ENCODE measurements at regions not wholly inside any gene's neighbourhood (a gene's known extent, or its start where the extent isn't known, plus 50 kb on each side); places are given as distances from the start of the nearest gene placed in this dataset.
"Not testable (repeated sequence)": the region's sequence is repeated elsewhere in the genome, so short reads cannot be mapped to it uniquely, and the experiment has no call there.

DNA sequence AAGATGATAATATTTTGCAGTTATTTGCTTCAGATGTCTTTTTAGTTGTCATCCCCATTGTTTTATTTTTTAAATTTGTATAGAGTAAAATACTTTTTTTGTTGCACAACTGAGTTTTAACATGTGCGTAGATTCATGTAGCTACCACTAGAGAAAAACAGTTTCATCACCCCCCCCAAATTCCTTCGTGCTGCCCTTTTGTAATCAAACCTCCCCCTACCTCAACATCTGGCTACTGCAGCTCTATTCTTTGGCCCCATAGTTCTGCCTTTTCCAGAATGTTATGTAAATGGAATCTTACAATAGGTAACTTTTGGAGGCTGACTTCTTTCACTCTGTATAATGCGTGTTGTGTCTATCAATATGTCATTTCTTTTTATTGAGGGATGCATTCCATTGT lies 232.0 kb upstream of the RASGRP1 start:
- no peaks in the 10 kb centered on the region for H3K36me3 ChIP-seq (ENCODE audit: low read length)
- H3K4me3 ChIP-seq (ENCODE audit: insufficient read depth, low read length, poor library complexity, severe bottlenecking) = no peak overlapping the region
- TF ChIP-seq CTCF (IDR thresholded peaks at IDR 0.05; ENCODE audit: insufficient read depth, low read length, poor library complexity, severe bottlenecking) (no peak), EZH2phosphoT487 (conservative IDR thresholded peaks at IDR 0.05; ENCODE audit: low read length) (no peak)
- H4K20me1 ChIP-seq (ENCODE audit: low read depth, low read length) = no peaks in the 10 kb centered on the region
- no peaks in the 10 kb centered on the region for H3F3A ChIP-seq (ENCODE audit: insufficient read depth)
- no peak overlapping the region for H2AFZ ChIP-seq (ENCODE audit: low read depth, low read length, severe bottlenecking)
- H3K27ac ChIP-seq (ENCODE audit: low read depth, low read length) = no peak overlapping the region
- no peaks in the 10 kb centered on the region for H3K9me3 ChIP-seq (ENCODE audit: insufficient read depth, low read length)
- H3K4me2 ChIP-seq (ENCODE audit: low read depth, low read length, poor library complexity, severe bottlenecking) = no peak overlapping the region
- H3K79me2 ChIP-seq (ENCODE audit: insufficient read depth, low read length) = no peaks in the 10 kb centered on the region
- no peak overlapping the region for H3K9ac ChIP-seq (ENCODE audit: low read length)
- H3K9me2 ChIP-seq (replicated peaks; ENCODE audit: insufficient read depth, low read length) = no peaks in the 10 kb centered on the region
- no peaks in the 10 kb centered on the region for H3K27me3 ChIP-seq (ENCODE audit: low read length)

- H3K4me3 ChIP-seq (ENCODE audit: insufficient read depth, low read length, poor library complexity, severe bottlenecking); H3F3A ChIP-seq (ENCODE audit: insufficient read depth); H3K36me3 ChIP-seq (ENCODE audit: low read length); H3K9ac ChIP-seq (ENCODE audit: low read length); H3K27ac ChIP-seq (ENCODE audit: low read depth, low read length); H3K9me3 ChIP-seq (ENCODE audit: insufficient read depth, low read length); H4K20me1 ChIP-seq (ENCODE audit: low read depth, low read length); H3K79me2 ChIP-seq (ENCODE audit: insufficient read depth, low read length); H2AFZ ChIP-seq (ENCODE audit: low read depth, low read length, severe bottlenecking); H3K9me2 ChIP-seq (replicated peaks; ENCODE audit: insufficient read depth, low read length); H3K4me2 ChIP-seq (ENCODE audit: low read depth, low read length, poor library complexity, severe bottlenecking); H3K27me3 ChIP-seq (ENCODE audit: low read length): not testable (repeated sequence)
These were observed 232.9 kb upstream of the RASGRP1 start for GRCh38 chr15:38797506-38797905.

- not testable (repeated sequence) for H3K9ac ChIP-seq (ENCODE audit: low read length); H2AFZ ChIP-seq (ENCODE audit: low read depth, low read length, severe bottlenecking); H3K4me3 ChIP-seq (ENCODE audit: insufficient read depth, low read length, poor library complexity, severe bottlenecking); H3K9me3 ChIP-seq (ENCODE audit: insufficient read depth, low read length); H3K27ac ChIP-seq (ENCODE audit: low read depth, low read length); H4K20me1 ChIP-seq (ENCODE audit: low read depth, low read length); H3K27me3 ChIP-seq (ENCODE audit: low read length); H3K4me2 ChIP-seq (ENCODE audit: low read depth, low read length, poor library complexity, severe bottlenecking); H3K36me3 ChIP-seq (ENCODE audit: low read length); H3F3A ChIP-seq (ENCODE audit: insufficient read depth); H3K79me2 ChIP-seq (ENCODE audit: insufficient read depth, low read length); H3K9me2 ChIP-seq (replicated peaks; ENCODE audit: insufficient read depth, low read length)
These were observed 234.6 kb upstream of the RASGRP1 start for GRCh38 chr15:38799202-38799601.

- no peak overlapping the region for H3K4me3 ChIP-seq (ENCODE audit: insufficient read depth, low read length, poor library complexity, severe bottlenecking)
- no peak overlapping the region for H3K27ac ChIP-seq (ENCODE audit: low read depth, low read length)
- H3K9me2 ChIP-seq (replicated peaks; ENCODE audit: insufficient read depth, low read length) = no peaks in the 10 kb centered on the region; the same call in 1 of the 2 replicates
- no peaks in the 10 kb centered on the region for H3F3A ChIP-seq (ENCODE audit: insufficient read depth)
- no peak overlapping the region for H3K9ac ChIP-seq (ENCODE audit: low read length)
- no peaks in the 10 kb centered on the region for H3K79me2 ChIP-seq (ENCODE audit: insufficient read depth, low read length)
- no peak overlapping the region for H3K4me2 ChIP-seq (ENCODE audit: low read depth, low read length, poor library complexity, severe bottlenecking)
- no peaks in the 10 kb centered on the region for H3K9me3 ChIP-seq (ENCODE audit: insufficient read depth, low read length)
- no peaks in the 10 kb centered on the region for H4K20me1 ChIP-seq (ENCODE audit: low read depth, low read length)
- TF ChIP-seq CTCF (IDR thresholded peaks at IDR 0.05; ENCODE audit: insufficient read depth, low read length, poor library complexity, severe bottlenecking) (no peak), EZH2phosphoT487 (conservative IDR thresholded peaks at IDR 0.05; ENCODE audit: low read length) (no peak)
- H2AFZ ChIP-seq (ENCODE audit: low read depth, low read length, severe bottlenecking) = no peak overlapping the region
- H3K27me3 ChIP-seq (ENCODE audit: low read length) = no peaks in the 10 kb centered on the region
- H3K36me3 ChIP-seq (ENCODE audit: low read length) = no peaks in the 10 kb centered on the region
These were observed 245.0 kb upstream of the RASGRP1 start for GRCh38 chr15:38809621-38810020.

All from SU-DHL-6 (cell line).